ENCODE measurements at regions not wholly inside any gene's neighbourhood (a gene's known extent, or its start where the extent isn't known, plus 50 kb on each side); places are given as distances from the start of the nearest gene placed in this dataset.

DNA sequence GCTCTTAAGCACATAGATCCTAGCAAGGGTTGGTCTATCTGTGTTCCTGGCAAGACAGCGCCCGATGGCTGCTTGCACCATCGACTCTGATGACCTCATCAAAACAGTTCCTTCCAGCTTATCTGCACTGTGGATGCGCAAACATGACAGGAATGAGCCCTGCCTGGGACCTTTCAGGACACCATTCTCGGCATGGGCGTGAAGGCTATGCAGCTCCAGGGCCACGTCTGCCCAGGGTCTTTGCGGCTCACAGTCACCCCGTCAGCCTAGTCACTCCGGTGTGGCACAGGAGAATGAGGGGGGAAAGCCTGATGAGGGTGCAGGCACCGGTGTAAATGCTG lies 147.8 kb upstream of the TWIST2 start:
- H3K4me3 ChIP-seq (replicated peaks; ENCODE audit: insufficient read depth, low read length), result no peak overlapping the region
- no peak overlapping the region for H3K27ac ChIP-seq (replicated peaks)
- H3K27me3 ChIP-seq (ENCODE audit: insufficient read depth, poor library complexity, severe bottlenecking), result no peaks in the 10 kb centered on the region
- no peak for DNase-seq (ENCODE audit: low read depth in 1 of 2, low spot score in 1 of 2)
- no peak for TF ChIP-seq REST (IDR thresholded peaks at IDR 0.05; ENCODE audit: insufficient replicate concordance, low read depth)
- TF ChIP-seq POLR2AphosphoS5 (IDR thresholded peaks at IDR 0.05; ENCODE audit: low read depth), result no peak

GRCh38 chr2:238700506-238701340 lies 147.2 kb upstream of the TWIST2 start:
- no peak overlapping the region for H3K4me3 ChIP-seq (replicated peaks; ENCODE audit: insufficient read depth, low read length)
- no peak for TF ChIP-seq POLR2AphosphoS5 (IDR thresholded peaks at IDR 0.05; ENCODE audit: low read depth)
- TF ChIP-seq, protein P1, sequence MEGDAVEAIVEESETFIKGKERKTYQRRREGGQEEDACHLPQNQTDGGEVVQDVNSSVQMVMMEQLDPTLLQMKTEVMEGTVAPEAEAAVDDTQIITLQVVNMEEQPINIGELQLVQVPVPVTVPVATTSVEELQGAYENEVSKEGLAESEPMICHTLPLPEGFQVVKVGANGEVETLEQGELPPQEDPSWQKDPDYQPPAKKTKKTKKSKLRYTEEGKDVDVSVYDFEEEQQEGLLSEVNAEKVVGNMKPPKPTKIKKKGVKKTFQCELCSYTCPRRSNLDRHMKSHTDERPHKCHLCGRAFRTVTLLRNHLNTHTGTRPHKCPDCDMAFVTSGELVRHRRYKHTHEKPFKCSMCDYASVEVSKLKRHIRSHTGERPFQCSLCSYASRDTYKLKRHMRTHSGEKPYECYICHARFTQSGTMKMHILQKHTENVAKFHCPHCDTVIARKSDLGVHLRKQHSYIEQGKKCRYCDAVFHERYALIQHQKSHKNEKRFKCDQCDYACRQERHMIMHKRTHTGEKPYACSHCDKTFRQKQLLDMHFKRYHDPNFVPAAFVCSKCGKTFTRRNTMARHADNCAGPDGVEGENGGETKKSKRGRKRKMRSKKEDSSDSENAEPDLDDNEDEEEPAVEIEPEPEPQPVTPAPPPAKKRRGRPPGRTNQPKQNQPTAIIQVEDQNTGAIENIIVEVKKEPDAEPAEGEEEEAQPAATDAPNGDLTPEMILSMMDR (IDR thresholded peaks at IDR 0.05; ENCODE audit: insufficient read depth, low read length), result no peak
- TF ChIP-seq SPI1 (IDR thresholded peaks at IDR 0.05; ENCODE audit: borderline replicate concordance, low read depth), result no peak
- TF ChIP-seq REST (IDR thresholded peaks at IDR 0.05; ENCODE audit: insufficient replicate concordance, low read depth), result no peak
- no peak for TF ChIP-seq GABPA (IDR thresholded peaks at IDR 0.05; ENCODE audit: low read depth)
- no peak for DNase-seq (ENCODE audit: low read depth in 1 of 2, low spot score in 1 of 2)
- no peaks in the 10 kb centered on the region for H3K27me3 ChIP-seq (ENCODE audit: insufficient read depth, poor library complexity, severe bottlenecking)
- no peak overlapping the region for H3K27ac ChIP-seq (replicated peaks)

DNA sequence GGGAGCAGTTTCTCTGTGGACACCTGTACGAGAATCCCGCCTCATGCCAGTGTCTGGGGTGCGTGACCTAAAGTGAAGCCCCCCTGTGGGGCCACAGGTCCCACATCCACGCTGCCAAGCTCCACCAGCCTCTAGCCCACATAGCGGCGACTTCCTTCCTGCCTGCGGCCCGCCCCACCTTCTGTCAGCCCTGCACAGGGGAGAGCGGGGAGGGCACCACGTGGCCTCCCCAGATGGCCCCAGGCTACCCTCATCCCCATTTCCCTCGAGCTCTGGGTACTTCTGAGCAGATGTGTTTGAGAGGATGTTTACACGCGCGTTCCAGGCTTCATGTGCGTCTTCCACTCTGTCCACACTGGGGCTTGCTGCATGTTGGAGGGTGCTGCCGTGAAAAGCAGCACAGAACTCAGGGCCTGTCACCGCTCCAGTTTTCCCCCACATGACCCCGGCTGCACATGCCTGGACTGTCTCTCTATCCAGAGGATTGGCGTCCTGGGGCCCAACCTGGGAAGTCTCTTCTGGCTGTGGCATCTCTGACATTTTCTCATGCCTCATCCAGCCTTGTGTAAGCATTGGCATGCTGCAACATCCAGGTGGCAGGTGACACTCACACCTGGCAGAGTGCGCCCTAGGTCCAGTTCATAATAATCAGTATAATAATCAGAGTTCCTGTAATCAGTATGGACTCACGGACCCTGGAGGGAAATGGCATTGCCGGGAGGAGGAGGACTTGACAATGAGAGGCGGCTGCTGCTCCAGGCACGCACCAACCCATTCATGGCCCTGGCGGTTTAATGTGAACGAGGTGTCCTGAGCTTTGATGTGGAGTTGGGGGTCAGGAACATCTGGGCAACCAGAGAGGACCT lies 146.3 kb upstream of the TWIST2 start:
- no peak for DNase-seq (ENCODE audit: low read depth in 1 of 2, low spot score in 1 of 2)

More for the DNA sequence above, 146.3 kb upstream of the TWIST2 start:
- TF ChIP-seq, protein P1 (IDR thresholded peaks at IDR 0.05; ENCODE audit: insufficient read depth, low read length), result no peak
- TF ChIP-seq SPI1 (IDR thresholded peaks at IDR 0.05; ENCODE audit: borderline replicate concordance, low read depth), result no peak
- TF ChIP-seq GABPA (IDR thresholded peaks at IDR 0.05; ENCODE audit: low read depth), result no peak
- no peak for TF ChIP-seq POLR2AphosphoS5 (IDR thresholded peaks at IDR 0.05; ENCODE audit: low read depth)
- H3K4me3 ChIP-seq (replicated peaks; ENCODE audit: insufficient read depth, low read length), result no peak overlapping the region
- H3K27me3 ChIP-seq (ENCODE audit: insufficient read depth, poor library complexity, severe bottlenecking), result no peaks in the 10 kb centered on the region
- no peak overlapping the region for H3K27ac ChIP-seq (replicated peaks)

Measured in HL-60 (cell line).